H1 (cell line): ENCODE measurements at regions not wholly inside any gene's neighbourhood (a gene's known extent, or its start where the extent isn't known, plus 50 kb on each side); places are given as distances from the start of the nearest gene placed in this dataset.

Source experiments
- BACH1 ChIP-seq: IDR thresholded peaks from 2 replicates; pipeline ENCODE4 v1.6.1; 2012; ENCODE audit warnings: low read length, improper control_type of control experiment
- CTCF ChIP-seq, 3 experiments: IDR thresholded peaks; 1 replicate in 2 of 3; 2 replicates in 1 of 3; pipeline versions ENCODE4 v1.5.1 to v1.6.1; 2011; ENCODE audit warnings: low read length in 3 of 3, mild to moderate bottlenecking in 3 of 3, inconsistent platforms in 2 of 3, low read depth in 1 of 3, moderate library complexity in 1 of 3; ENCODE audit not compliant: insufficient read depth in 1 of 3; ENCODE audit errors: control extremely low read depth in 1 of 3
- EZH2 ChIP-seq: fragments of 200-600 bp; sonication (generic); IDR thresholded peaks from 2 replicates; pipeline ENCODE4 v1.7.1; 2012; ENCODE audit warnings: low read depth, mild to moderate bottlenecking, moderate library complexity, low read length, inconsistent platforms; ENCODE audit not compliant: severe bottlenecking
- MAX ChIP-seq: IDR thresholded peaks from 2 replicates; pipeline ENCODE4 v1.6.1; 2012; ENCODE audit warnings: inconsistent platforms
- POLR2AphosphoS5 ChIP-seq: IDR thresholded peaks from 2 replicates; pipeline ENCODE4 v1.6.1; 2011; ENCODE audit warnings: low read depth, low read length
- TAF1 ChIP-seq: IDR thresholded peaks from 2 replicates; pipeline ENCODE4 v1.6.1; 2011; ENCODE audit warnings: mild to moderate bottlenecking, low read depth, low read length

GRCh38 chr11:71358122-71358728, 90.0 kb downstream of the DHCR7 start:
- TF ChIP-seq CTCF (IDR thresholded peaks at IDR 0.05; ENCODE audit: control extremely low read depth in 1 of 3, insufficient read depth in 1 of 3, low read depth in 1 of 3, low read length in 3 of 3), result no peak
- no peak for TF ChIP-seq MAX
- no peak for TF ChIP-seq BACH1
- no peak for TF ChIP-seq POLR2AphosphoS5
- no peak for TF ChIP-seq EZH2
- no peak for TF ChIP-seq TAF1
